HK-2 (cell line): ENCODE measurements at regions not wholly inside any gene's neighbourhood (a gene's known extent, or its start where the extent isn't known, plus 50 kb on each side); places are given as distances from the start of the nearest gene placed in this dataset.
"Not testable (repeated sequence)": the region's sequence is repeated elsewhere in the genome, so short reads cannot be mapped to it uniquely, and the experiment has no call there.

Experiments used
- DNase-seq: peaks from one replicate; pipeline ENCODE4 v3.0.0-alpha.2; 2018; ENCODE audit not compliant: unreplicated experiment

- no peak for DNase-seq
Observed at GRCh38 chr11:105432241-105432995, 177.5 kb upstream of the GRIA4 start.

GRCh38 chr11:105429096-105429910 lies 180.6 kb upstream of the GRIA4 start:
- no peak for DNase-seq

GRCh38 chr11:105407101-105407500 lies 202.8 kb upstream of the GRIA4 start:
- no peak for DNase-seq

GRCh38 chr11:105401269-105401809 lies 208.5 kb upstream of the GRIA4 start:
- no peak for DNase-seq

GRCh38 chr11:105399511-105399910 lies 210.4 kb upstream of the GRIA4 start:
- no peak for DNase-seq

- DNase-seq: no peak
Observed at GRCh38 chr11:105398636-105399035, 211.2 kb upstream of the GRIA4 start.

GRCh38 chr11:105393326-105393725 lies 216.5 kb upstream of the GRIA4 start:
- no peak for DNase-seq

- no peak for DNase-seq
Observed at GRCh38 chr11:105392556-105392955, 217.3 kb upstream of the GRIA4 start.

GRCh38 chr11:105389952-105390351 lies 219.9 kb upstream of the GRIA4 start:
- DNase-seq: no peak

GRCh38 chr11:105388006-105388405 lies 221.9 kb upstream of the GRIA4 start:
- no peak for DNase-seq

GRCh38 chr11:105381941-105382340 lies 227.9 kb upstream of the GRIA4 start:
- no peak for DNase-seq

- DNase-seq: no peak
Observed at GRCh38 chr11:105377870-105378269, 232.0 kb upstream of the GRIA4 start.

GRCh38 chr11:105372206-105372605 lies 232.6 kb upstream of the CARD18 start:
- DNase-seq: no peak

GRCh38 chr11:105371311-105371710 lies 231.7 kb upstream of the CARD18 start:
- DNase-seq: no peak

- no peak for DNase-seq
Observed at GRCh38 chr11:105368711-105369110, 229.1 kb upstream of the CARD18 start.

- no peak for DNase-seq
Observed at GRCh38 chr11:105367129-105367528, 227.6 kb upstream of the CARD18 start.

GRCh38 chr11:105361651-105362050 lies 222.1 kb upstream of the CARD18 start:
- no peak for DNase-seq

GRCh38 chr11:105357764-105358163 lies 218.2 kb upstream of the CARD18 start:
- DNase-seq: no peak

GRCh38 chr11:105357146-105357545 lies 217.6 kb upstream of the CARD18 start:
- no peak for DNase-seq

GRCh38 chr11:105349867-105350266 lies 210.3 kb upstream of the CARD18 start:
- DNase-seq: not testable (repeated sequence)

GRCh38 chr11:105344938-105345337 lies 205.4 kb upstream of the CARD18 start:
- no peak for DNase-seq

- no peak for DNase-seq
Observed at GRCh38 chr11:105334025-105334714, 194.6 kb upstream of the CARD18 start.
